GM23338 (cell line): ENCODE measurements at regions not wholly inside any gene's neighbourhood (a gene's known extent, or its start where the extent isn't known, plus 50 kb on each side); places are given as distances from the start of the nearest gene placed in this dataset.

Source experiments
- ATAC-seq: fragments of 200-7000 bp; cut with Tn5 transposase; 3 replicates; pipeline ENCODE4 v1.9.1; 2020
- DNase-seq: peaks from one replicate; pipeline ENCODE4 v3.0.0-alpha.2; 2015; ENCODE audit warnings: low spot score
- H2AFZ ChIP-seq: fragments of 200-600 bp; sonication (generic); 2 replicates; pipeline ENCODE4 v1.8.0; 2016; ENCODE audit warnings: antibody characterized with exemption, mild to moderate bottlenecking, moderate library complexity
- H3F3A ChIP-seq: fragments of 200-600 bp; sonication (generic); replicated peaks from 2 replicates; pipeline ENCODE4 v1.8.0; 2017; ENCODE audit warnings: antibody characterized with exemption, mixed run types, low read depth
- H3K27ac ChIP-seq: fragments of 200-600 bp; sonication (generic); 2 replicates; pipeline ENCODE4 v1.6.1; 2016; ENCODE audit warnings: low read depth
- H3K27me3 ChIP-seq: fragments of 200-600 bp; sonication (generic); 2 replicates; pipeline ENCODE4 v1.8.0; 2016; ENCODE audit warnings: mild to moderate bottlenecking, mixed run types, moderate library complexity; ENCODE audit not compliant: insufficient read depth
- H3K36me3 ChIP-seq: fragments of 200-600 bp; sonication (generic); 2 replicates; pipeline ENCODE4 v1.8.0; 2016; ENCODE audit warnings: mild to moderate bottlenecking; ENCODE audit not compliant: insufficient read depth
- H3K4me1 ChIP-seq: fragments of 200-600 bp; sonication (generic); 2 replicates; pipeline ENCODE4 v1.8.0; 2016; ENCODE audit warnings: mild to moderate bottlenecking, moderate library complexity; ENCODE audit not compliant: insufficient read depth
- H3K4me2 ChIP-seq: fragments of 200-600 bp; sonication (generic); 2 replicates; pipeline ENCODE4 v1.7.1; 2017; ENCODE audit warnings: mixed run types
- H3K4me3 ChIP-seq: fragments of 200-600 bp; sonication (generic); 2 replicates; pipeline ENCODE4 v1.6.1; 2016; ENCODE audit warnings: mixed run types
- H3K79me2 ChIP-seq: fragments of 200-600 bp; sonication (generic); replicated peaks from 2 replicates; pipeline ENCODE4 v1.8.0; 2017; ENCODE audit warnings: mild to moderate bottlenecking; ENCODE audit not compliant: insufficient read depth
- H3K9me2 ChIP-seq: fragments of 200-600 bp; sonication (generic); 2 replicates; pipeline ENCODE4 v1.8.0; 2017; ENCODE audit not compliant: insufficient read depth
- H4K20me1 ChIP-seq: fragments of 200-600 bp; sonication (generic); replicated peaks from 2 replicates; pipeline ENCODE4 v1.8.0; 2017; ENCODE audit warnings: mild to moderate bottlenecking; ENCODE audit not compliant: insufficient read depth
- H3K27ac Mint-ChIP-seq: 2 replicates; pipeline ENCODE4 v1.8.0; 2020; ENCODE audit warnings: inconsistent platforms, mild to moderate bottlenecking, moderate library complexity, mixed read lengths
- H3K27me3 Mint-ChIP-seq: 3 replicates; pipeline ENCODE4 v1.8.0; 2022; ENCODE audit warnings: low read depth, mild to moderate bottlenecking, moderate library complexity, mixed read lengths, inconsistent platforms; ENCODE audit not compliant: insufficient read depth, poor library complexity
- H3K36me3 Mint-ChIP-seq: 3 replicates; pipeline ENCODE4 v1.8.0; 2021; ENCODE audit warnings: low read depth, mild to moderate bottlenecking, inconsistent platforms, moderate library complexity, mixed read lengths
- H3K4me1 Mint-ChIP-seq: 3 replicates; pipeline ENCODE4 v1.8.0; 2020; ENCODE audit warnings: mild to moderate bottlenecking, inconsistent platforms, mixed read lengths
- H3K4me3 Mint-ChIP-seq: 3 replicates; pipeline ENCODE4 v1.8.0; 2021; ENCODE audit warnings: moderate library complexity, mild to moderate bottlenecking, inconsistent platforms, mixed read lengths
- H3K9me3 Mint-ChIP-seq: 3 replicates; pipeline ENCODE4 v1.8.0; 2020; ENCODE audit warnings: moderate library complexity, mild to moderate bottlenecking, inconsistent platforms, mixed read lengths
- CREB1 ChIP-seq: fragments of 250-450 bp; sonication (Bioruptor Pico); IDR thresholded peaks from 2 replicates; pipeline ENCODE4 v1.5.0; 2020; ENCODE audit warnings: low read depth, mild to moderate bottlenecking, moderate library complexity
- EZH2 ChIP-seq: fragments of 200-600 bp; sonication (generic); IDR thresholded peaks from one replicate; pipeline ENCODE4 v1.8.0; 2017; ENCODE audit warnings: antibody characterized with exemption, mild to moderate bottlenecking, low read depth; ENCODE audit not compliant: unreplicated experiment
- EZH2phosphoT487 ChIP-seq: fragments of 200-600 bp; sonication (generic); IDR thresholded peaks from one replicate; pipeline ENCODE4 v1.8.1; 2018; ENCODE audit warnings: antibody characterized with exemption; ENCODE audit not compliant: unreplicated experiment
- JUNB ChIP-seq: IDR thresholded peaks from one replicate; pipeline ENCODE4 v1.6.1; 2016; ENCODE audit warnings: antibody characterized with exemption; ENCODE audit not compliant: unreplicated experiment
- NANOG ChIP-seq: IDR thresholded peaks from 2 replicates; pipeline ENCODE4 v1.6.1; 2016; ENCODE audit warnings: antibody characterized with exemption, borderline replicate concordance
- POLR2AphosphoS5 ChIP-seq: IDR thresholded peaks from 2 replicates; pipeline ENCODE4 v1.6.1; 2016; ENCODE audit warnings: antibody characterized with exemption, low read depth
- STAT1 ChIP-seq: IDR thresholded peaks from one replicate; pipeline ENCODE4 v1.6.1; 2016; ENCODE audit warnings: antibody characterized with exemption; ENCODE audit not compliant: unreplicated experiment
- ZNF114 ChIP-seq: fragments of 250-450 bp; sonication (Bioruptor Pico); IDR thresholded peaks from 2 replicates; pipeline ENCODE4 v1.5.0; 2020; ENCODE audit warnings: mild to moderate bottlenecking, moderate library complexity
- ZNF331 ChIP-seq: fragments of 250-450 bp; sonication (Bioruptor Pico); IDR thresholded peaks from 2 replicates; pipeline ENCODE4 v1.5.0; 2020; ENCODE audit warnings: low read depth, mild to moderate bottlenecking, moderate library complexity
- TF ChIP-seq, protein P1 (sequence below): IDR thresholded peaks from 2 replicates; pipeline ENCODE4 v1.6.1; 2016; ENCODE audit warnings: antibody characterized with exemption
- TF ChIP-seq, protein P2 (sequence below), 2 experiments: fragments of 200-600 bp in 1 of 2; sonication (generic) in 1 of 2; conservative IDR thresholded peaks; 2 replicates each; pipeline versions ENCODE4 v1.5.1 to v1.6.1; 2016 to 2017; ENCODE audit warnings: antibody characterized with exemption in 2 of 2, low read depth in 2 of 2, mild to moderate bottlenecking in 2 of 2, moderate library complexity in 1 of 2

DNA sequence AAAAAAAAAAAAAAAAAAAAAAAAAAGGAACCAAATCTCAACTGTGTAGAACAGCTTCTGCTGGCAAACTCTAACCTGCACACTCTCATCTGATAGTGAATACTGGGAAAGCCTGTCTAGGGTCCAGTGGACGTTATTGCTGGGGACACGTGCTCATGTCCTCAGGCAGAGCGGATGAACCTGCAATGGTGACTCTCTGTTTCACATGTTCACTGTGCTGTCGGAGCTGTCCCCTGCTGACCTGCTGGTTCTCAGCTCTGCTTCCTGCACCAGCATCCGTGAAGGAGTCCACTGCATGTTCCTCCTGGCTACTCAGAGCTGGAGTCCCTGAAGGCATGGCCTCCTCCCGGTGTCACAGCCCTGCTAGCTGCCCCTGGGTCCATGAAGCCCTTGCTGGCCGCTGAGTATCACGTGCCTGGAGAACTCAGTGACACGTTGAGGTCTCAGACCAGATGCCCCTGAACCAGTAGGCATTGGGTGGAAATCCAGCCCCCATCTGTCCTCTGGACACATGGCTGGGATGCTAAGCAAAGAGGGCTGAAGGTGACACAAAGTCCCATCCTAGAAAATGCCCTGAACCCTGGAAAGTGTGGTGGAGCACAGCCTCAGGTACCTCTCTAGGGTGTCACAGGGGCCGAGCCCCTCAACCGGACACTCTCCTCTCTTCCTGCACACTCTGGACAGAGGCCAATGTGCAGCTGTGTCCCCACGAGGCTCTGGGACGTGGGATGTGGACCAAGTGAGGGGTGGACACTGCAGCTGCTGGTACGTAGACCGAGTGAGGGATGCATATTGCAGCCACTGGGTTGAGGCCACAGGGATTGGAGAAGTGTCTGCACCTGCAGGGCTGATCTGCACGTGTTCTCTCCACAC is 54.9 kb upstream of the FRMD1 start:
- H2AFZ ChIP-seq = no peak overlapping the region
- H4K20me1 ChIP-seq = no peaks in the 10 kb centered on the region
- no peak overlapping the region for H3K27ac Mint-ChIP-seq
- DNase-seq (no peak), ATAC-seq (no peak)
- peaks cover 11% of the 10 kb centered on the region for H3K4me1 ChIP-seq
- no peak overlapping the region for H3K27ac ChIP-seq
- H3K4me3 Mint-ChIP-seq = no peak overlapping the region
- no peaks in the 10 kb centered on the region for H3K36me3 ChIP-seq
- no peaks in the 10 kb centered on the region for H3K36me3 Mint-ChIP-seq
- H3K4me2 ChIP-seq = no peak overlapping the region
- no peaks in the 10 kb centered on the region for H3K9me3 Mint-ChIP-seq
- no peak for TF ChIP-seq JUNB
- TF ChIP-seq NANOG = no peak
- TF ChIP-seq CREB1 = no peak
- no peak for TF ChIP-seq EZH2
- TF ChIP-seq, protein P1, sequence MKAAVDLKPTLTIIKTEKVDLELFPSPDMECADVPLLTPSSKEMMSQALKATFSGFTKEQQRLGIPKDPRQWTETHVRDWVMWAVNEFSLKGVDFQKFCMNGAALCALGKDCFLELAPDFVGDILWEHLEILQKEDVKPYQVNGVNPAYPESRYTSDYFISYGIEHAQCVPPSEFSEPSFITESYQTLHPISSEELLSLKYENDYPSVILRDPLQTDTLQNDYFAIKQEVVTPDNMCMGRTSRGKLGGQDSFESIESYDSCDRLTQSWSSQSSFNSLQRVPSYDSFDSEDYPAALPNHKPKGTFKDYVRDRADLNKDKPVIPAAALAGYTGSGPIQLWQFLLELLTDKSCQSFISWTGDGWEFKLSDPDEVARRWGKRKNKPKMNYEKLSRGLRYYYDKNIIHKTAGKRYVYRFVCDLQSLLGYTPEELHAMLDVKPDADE = no peak
- TF ChIP-seq ZNF331 (CRISPR knock-in tag) = no peak
- no peak for TF ChIP-seq EZH2phosphoT487
- no peak for TF ChIP-seq POLR2AphosphoS5
- H3K27me3 Mint-ChIP-seq = peaks cover 18% of the 10 kb centered on the region
- no peak overlapping the region for H3K4me3 ChIP-seq
- no peaks in the 10 kb centered on the region for H3K9me2 ChIP-seq
- H3K27me3 ChIP-seq = no peaks in the 10 kb centered on the region
- H3F3A ChIP-seq = no peaks in the 10 kb centered on the region
- H3K79me2 ChIP-seq = no peaks in the 10 kb centered on the region
- peaks cover 22% of the 10 kb centered on the region for H3K4me1 Mint-ChIP-seq

- peaks cover 11% of the 10 kb centered on the region for H3K4me1 ChIP-seq
- no peaks in the 10 kb centered on the region for H3K9me3 Mint-ChIP-seq
- DNase-seq = no peak
Measured at GRCh38 chr6:168133168-168133561, 54.2 kb upstream of the FRMD1 start.

More at GRCh38 chr6:168133168-168133561, 54.2 kb upstream of the FRMD1 start:
- Mint-ChIP-seq H3K4me1 (peaks cover 22% of the 10 kb centered on the region), H3K27me3 (peaks cover 18% of the 10 kb centered on the region), H3K36me3 (no peaks in the 10 kb centered on the region), H3K27ac (no peak overlapping the region), H3K4me3 (0 out of 3 replicates have a peak overlapping the region, but pooled peaks have one; percentile 51)
- Histone ChIP-seq H3F3A (no peaks in the 10 kb centered on the region), H3K9me2 (no peaks in the 10 kb centered on the region), H3K4me2 (no peak overlapping the region), H4K20me1 (no peaks in the 10 kb centered on the region), H3K79me2 (no peaks in the 10 kb centered on the region), H3K4me3 (no peak overlapping the region), H2AFZ (no peak overlapping the region; the same call in 1 of the 2 replicates), H3K27me3 (no peaks in the 10 kb centered on the region), H3K27ac (no peak overlapping the region), H3K36me3 (no peaks in the 10 kb centered on the region)
- TF ChIP-seq JUNB = no peak
- TF ChIP-seq CREB1 = no peak
- TF ChIP-seq, protein P2, sequence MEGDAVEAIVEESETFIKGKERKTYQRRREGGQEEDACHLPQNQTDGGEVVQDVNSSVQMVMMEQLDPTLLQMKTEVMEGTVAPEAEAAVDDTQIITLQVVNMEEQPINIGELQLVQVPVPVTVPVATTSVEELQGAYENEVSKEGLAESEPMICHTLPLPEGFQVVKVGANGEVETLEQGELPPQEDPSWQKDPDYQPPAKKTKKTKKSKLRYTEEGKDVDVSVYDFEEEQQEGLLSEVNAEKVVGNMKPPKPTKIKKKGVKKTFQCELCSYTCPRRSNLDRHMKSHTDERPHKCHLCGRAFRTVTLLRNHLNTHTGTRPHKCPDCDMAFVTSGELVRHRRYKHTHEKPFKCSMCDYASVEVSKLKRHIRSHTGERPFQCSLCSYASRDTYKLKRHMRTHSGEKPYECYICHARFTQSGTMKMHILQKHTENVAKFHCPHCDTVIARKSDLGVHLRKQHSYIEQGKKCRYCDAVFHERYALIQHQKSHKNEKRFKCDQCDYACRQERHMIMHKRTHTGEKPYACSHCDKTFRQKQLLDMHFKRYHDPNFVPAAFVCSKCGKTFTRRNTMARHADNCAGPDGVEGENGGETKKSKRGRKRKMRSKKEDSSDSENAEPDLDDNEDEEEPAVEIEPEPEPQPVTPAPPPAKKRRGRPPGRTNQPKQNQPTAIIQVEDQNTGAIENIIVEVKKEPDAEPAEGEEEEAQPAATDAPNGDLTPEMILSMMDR (conservative IDR thresholded peaks at IDR 0.05; ENCODE audit: low read depth in 2 of 2) = no peak
- no peak for TF ChIP-seq STAT1
- no peak for TF ChIP-seq EZH2
- no peak for TF ChIP-seq NANOG
- TF ChIP-seq ZNF114 (CRISPR knock-in tag) = no peak
- ATAC-seq = peak; percentile 41
